Fibroblast of peridontal ligament (primary cell): ENCODE measurements at regions not wholly inside any gene's neighbourhood (a gene's known extent, or its start where the extent isn't known, plus 50 kb on each side); places are given as distances from the start of the nearest gene placed in this dataset.

Source experiments
- DNase-seq: peaks from one replicate; pipeline ENCODE4 v3.0.0-alpha.2; 2010; ENCODE audit errors: extremely low read depth

DNA sequence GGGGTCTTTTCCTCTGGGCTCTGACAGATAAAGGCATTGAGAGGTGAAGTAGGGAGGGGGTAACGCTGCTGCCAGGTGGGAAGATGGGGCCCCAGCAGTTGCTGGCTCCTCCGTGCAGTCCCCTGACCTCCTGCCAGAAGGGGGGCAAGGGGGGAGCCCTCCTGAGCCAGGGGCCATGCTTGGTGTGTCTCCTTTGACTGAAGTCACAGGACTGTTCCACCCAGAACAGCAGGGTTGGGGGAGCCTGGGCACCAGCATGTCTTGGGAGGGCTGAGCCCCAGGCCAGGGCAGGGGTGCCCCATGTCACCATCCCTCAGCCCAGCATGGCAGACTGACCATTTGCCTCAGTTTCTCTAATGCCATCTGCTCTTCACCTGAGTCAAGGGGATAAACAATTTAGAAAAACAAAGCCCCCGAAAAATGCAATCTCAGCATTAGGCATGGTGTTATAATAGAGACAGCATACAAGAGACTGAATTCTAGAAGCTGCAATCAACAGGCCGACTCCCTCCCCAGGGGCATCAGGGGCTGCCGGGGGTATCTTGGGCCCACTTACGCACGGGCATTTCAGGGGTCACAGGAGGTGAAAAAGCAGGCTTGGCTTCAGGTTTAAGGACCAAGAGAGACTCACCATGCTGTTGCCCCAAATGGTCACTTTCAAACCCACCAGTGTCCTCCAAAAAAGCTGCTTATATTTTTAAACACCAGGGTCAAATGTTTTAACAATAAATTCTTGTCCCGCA is 108.6 kb upstream of the GPR26 start:
- DNase-seq: no peak

GRCh38 chr10:123558651-123559050 is 107.5 kb upstream of the GPR26 start:
- DNase-seq: no peak

DNA sequence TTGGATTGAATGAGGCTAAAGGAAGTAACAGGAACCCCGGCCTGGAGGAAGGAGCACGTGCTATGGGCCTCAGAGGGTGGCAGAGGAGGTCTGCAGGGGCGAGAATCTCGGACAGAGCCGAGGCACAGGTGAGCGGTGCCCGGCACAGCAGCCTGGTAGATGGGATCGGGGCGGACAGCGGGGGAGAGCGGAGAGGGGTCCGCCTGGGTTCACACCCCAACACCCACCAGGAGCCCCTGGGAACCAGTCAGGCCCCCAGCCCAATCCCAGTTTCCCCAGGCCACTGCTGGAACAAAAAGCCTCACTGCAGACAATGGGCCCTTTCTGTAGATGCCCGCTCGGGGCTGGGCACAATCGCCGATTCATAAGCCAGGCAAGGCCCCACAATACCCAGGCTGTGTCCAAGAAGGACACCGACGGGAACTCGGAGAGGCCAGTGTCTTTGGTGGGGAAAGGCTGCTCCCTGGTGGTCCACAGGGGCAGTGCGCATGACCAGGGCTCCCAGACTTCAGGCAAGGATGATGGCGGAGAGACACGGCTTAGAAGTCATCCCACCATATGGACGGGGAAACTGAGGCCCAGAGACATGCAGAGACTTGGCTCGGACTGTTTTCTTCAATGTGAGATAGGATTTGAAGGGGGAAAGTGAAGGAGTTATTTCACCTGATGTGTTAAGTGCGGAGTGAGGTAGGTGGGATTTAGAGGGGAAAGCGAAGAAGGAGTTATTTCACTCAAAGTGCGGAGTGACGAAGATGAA is 106.9 kb upstream of the GPR26 start:
- DNase-seq: peak; percentile 45

GRCh38 chr10:123559823-123560092 is 106.4 kb upstream of the GPR26 start:
- DNase-seq: no peak

GRCh38 chr10:123560301-123561140 is 105.6 kb upstream of the GPR26 start:
- no peak for DNase-seq

- DNase-seq: no peak
These were observed 105.1 kb upstream of the GPR26 start for GRCh38 chr10:123561141-123561440.

- DNase-seq: no peak
These were observed 103.8 kb upstream of the GPR26 start for GRCh38 chr10:123562387-123562786.

DNA sequence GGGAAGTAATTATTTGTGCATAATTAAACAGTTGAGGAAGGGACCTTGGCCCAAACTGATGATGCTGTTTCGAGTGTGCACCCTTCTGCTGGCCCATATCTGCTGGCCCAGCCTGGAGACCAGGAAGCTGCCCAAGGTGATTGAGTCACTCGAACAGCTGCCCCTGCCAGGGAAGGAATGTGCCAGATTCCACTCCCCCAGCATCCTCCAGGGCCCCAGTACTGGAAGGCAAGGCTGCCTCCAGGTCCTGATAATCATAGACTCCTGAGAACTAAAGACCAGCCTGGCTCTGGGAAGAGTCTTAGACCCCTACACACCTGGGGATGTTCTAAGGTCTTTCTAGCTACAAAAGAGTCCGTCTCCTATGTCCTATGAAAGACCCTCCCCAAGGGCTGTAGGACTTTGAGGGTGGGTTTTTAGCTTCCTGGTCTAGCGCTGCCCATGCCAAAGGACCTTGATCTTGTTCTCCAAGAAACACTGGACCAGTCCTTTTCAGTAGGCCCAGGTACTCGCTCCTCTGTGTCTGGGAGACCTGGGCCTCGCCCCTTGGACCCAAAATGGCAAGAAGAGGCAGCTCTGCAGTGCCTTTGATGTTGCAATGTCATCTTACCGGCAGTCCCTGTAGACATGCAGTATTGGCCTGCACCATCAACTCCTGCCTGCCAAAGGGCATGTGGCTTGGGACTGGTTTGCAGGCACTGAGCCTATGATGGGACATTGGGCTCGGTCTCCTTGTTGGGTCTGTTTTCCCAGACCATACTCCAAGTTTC is 103.2 kb upstream of the GPR26 start:
- no peak for DNase-seq

DNA sequence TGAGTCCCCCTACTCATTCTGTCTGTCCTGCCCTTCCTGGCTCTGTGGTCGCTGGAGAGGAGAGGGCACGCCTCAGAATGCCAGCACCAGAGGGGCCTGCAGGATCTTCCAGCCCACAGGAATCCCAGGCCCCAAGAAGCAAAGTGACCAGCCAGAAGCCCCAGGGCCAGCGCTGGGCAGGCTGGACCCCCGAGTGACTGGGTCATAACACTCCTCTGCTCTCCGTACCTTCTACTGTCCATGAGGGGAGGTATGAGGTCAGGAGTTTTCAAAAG is 102.6 kb upstream of the GPR26 start:
- DNase-seq: no peak

GRCh38 chr10:123563994-123564393 is 102.2 kb upstream of the GPR26 start:
- no peak for DNase-seq

GRCh38 chr10:123564631-123565030 is 101.5 kb upstream of the GPR26 start:
- DNase-seq: no peak

GRCh38 chr10:123565691-123566660 is 100.2 kb upstream of the GPR26 start:
- DNase-seq: no peak

- no peak for DNase-seq
These were observed 98.0 kb upstream of the GPR26 start for GRCh38 chr10:123567984-123568739.

DNA sequence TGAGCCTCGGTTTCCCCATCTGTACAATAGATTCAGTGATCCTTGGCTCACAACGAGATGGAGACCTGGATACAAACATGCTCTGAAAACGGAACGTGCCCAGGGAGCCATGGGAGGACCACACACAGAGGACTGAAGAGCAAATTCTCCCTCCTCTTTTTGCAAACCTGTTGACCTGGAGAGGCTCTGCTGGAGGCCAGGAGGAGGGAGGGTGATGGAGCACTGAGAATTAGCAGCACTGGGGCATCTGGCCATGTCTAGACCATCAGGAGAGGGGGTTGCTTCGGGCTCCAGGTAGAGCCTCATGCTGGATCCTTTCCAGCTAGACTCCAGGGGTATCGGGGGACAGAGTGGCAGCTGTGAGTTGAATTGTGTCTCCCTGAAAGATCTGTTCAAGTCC is 97.4 kb upstream of the GPR26 start:
- no peak for DNase-seq

- DNase-seq: no peak
These were observed 96.6 kb upstream of the GPR26 start for GRCh38 chr10:123569436-123570035.

GRCh38 chr10:123570051-123570897 is 95.9 kb upstream of the GPR26 start:
- DNase-seq: no peak

DNA sequence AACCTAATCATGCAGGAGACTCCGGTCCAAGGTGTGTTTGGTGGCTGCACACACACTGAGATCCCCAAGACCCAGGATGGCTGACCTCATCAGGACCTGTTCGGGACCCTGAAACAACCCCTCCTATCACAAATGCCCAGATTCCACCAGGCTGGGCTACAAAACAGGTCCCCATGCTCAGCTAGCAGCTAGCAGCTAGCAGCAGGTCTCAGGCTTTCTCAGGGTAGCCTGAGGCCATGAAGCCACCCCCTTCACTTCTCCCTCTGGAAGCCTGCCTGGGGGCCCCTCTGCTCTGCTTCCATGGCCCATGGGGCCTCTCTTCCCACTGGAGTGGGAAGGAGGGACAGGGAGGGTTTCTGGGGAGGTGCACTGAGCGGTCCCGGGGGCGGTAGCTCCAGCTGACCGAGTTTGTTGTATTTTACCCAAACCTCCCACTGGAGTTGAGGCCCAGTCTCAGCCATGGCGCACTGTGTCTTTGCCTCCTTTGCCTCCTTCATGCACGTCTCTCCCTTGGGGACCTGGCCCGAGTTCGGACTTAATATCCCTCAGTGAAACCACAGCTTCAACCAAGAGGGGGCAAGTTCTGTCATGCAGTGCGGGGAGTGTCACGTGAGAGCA is 95.1 kb upstream of the GPR26 start:
- no peak for DNase-seq

DNA sequence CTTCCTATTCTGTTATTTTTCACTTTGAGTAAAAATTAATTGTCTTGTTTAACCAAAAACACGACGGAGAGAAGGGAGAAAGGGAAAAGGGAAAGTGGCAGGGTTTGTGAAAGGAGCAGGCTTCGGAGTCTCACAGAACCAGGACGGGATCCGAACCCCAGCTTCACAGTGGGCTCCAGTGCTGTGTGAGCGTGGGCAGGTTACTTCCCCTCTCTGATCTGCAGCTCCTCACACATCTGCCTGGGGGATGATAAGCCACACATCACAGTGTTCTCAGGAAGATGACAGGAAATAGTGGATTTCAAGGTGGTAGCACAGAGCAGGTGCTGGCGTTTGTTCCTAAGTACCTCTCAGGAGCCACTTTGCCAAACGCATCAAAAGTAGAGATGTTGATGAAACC is 94.2 kb upstream of the GPR26 start:
- no peak for DNase-seq
